GM18867 (cell line): ENCODE measurements at regions not wholly inside any gene's neighbourhood (a gene's known extent, or its start where the extent isn't known, plus 50 kb on each side); places are given as distances from the start of the nearest gene placed in this dataset.

Source experiments
- ATAC-seq: cut with Tn5 transposase; IDR thresholded peaks from one replicate; pipeline ENCODE4 v1.9.1; 2021; ENCODE audit warnings: mild to moderate bottlenecking, moderate library complexity; ENCODE audit not compliant: unreplicated experiment

- no peak for ATAC-seq
These were observed 50.1 kb upstream of the ASAP2 start for GRCh38 chr2:9156483-9156882.

- no peak for ATAC-seq
These were observed 52.6 kb upstream of the ASAP2 start for GRCh38 chr2:9154061-9154460.

GRCh38 chr2:9153643-9153980, 53.0 kb upstream of the ASAP2 start:
- no peak for ATAC-seq

GRCh38 chr2:9152975-9153642, 53.5 kb upstream of the ASAP2 start:
- no peak for ATAC-seq

- ATAC-seq: no peak
These were observed 55.7 kb upstream of the ASAP2 start for GRCh38 chr2:9150906-9151305.

- no peak for ATAC-seq
These were observed 56.1 kb upstream of the ASAP2 start for GRCh38 chr2:9150568-9150900.

GRCh38 chr2:9149726-9150567, 56.7 kb upstream of the ASAP2 start:
- ATAC-seq: no peak

- ATAC-seq: no peak
These were observed 57.3 kb upstream of the ASAP2 start for GRCh38 chr2:9149388-9149660.

- ATAC-seq: no peak
These were observed 60.0 kb upstream of the ASAP2 start for GRCh38 chr2:9146646-9147045.

GRCh38 chr2:9145752-9146430, 60.7 kb upstream of the ASAP2 start:
- no peak for ATAC-seq

- ATAC-seq: no peak
These were observed 61.4 kb upstream of the ASAP2 start for GRCh38 chr2:9145109-9145751.

GRCh38 chr2:9144617-9145016, 62.0 kb upstream of the ASAP2 start:
- no peak for ATAC-seq

- ATAC-seq: no peak
These were observed 62.6 kb upstream of the ASAP2 start for GRCh38 chr2:9144046-9144445.

- ATAC-seq: no peak
These were observed 63.3 kb upstream of the ASAP2 start for GRCh38 chr2:9143264-9143815.

- peak; percentile 74 for ATAC-seq
These were observed 63.9 kb upstream of the ASAP2 start for GRCh38 chr2:9142551-9143263.

GRCh38 chr2:9141706-9142460, 64.7 kb upstream of the ASAP2 start:
- ATAC-seq: no peak

- no peak for ATAC-seq
These were observed 65.4 kb upstream of the ASAP2 start for GRCh38 chr2:9141091-9141667.

GRCh38 chr2:9140645-9141044, 66.0 kb upstream of the ASAP2 start:
- ATAC-seq: no peak

- peak; percentile 64 for ATAC-seq
These were observed 66.8 kb upstream of the ASAP2 start for GRCh38 chr2:9139491-9140443.
